ENCODE measurements at regions not wholly inside any gene's neighbourhood (a gene's known extent, or its start where the extent isn't known, plus 50 kb on each side); places are given as distances from the start of the nearest gene placed in this dataset.

GRCh38 chr2:20521682-20522189 lies 74.9 kb downstream of the RHOB start:
- no peak for DNase-seq (ENCODE audit: low read depth)
- no peak overlapping the region for H3K4me3 ChIP-seq (ENCODE audit: low read depth, low read length)

DNA sequence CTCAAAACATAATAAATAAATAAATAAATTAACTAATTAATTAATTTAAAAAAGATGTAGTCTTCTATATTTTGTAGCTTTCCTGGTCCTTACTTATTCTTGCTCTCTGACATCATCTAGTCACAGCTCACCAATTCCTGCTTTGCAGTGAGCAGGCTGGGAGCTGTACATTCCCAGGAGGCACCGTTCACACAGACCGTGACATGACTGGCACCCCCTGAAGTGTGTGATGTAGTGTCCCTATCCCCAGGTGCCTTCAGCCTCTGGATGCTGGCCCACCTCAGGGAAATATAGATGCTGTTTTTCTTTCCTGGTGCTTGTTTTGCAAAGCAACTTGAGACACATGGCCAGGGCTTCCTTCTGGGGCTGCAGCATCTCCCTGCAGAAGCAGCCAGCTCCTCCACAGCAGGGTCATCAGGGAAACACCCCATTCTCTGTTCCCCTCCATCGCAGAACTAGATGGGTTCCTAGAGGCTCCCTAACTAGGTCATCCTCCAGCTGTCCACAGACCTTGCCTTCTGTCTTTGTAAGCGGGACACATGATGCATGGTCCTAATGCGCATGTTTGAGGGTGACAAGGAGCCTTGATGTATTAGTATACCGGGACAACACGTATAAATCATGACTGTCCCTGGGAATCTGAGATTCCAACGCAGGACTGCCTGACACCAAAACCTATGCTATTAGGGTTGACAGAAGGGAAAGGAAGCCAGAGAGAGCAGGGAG lies 76.4 kb downstream of the RHOB start:
- DNase-seq (ENCODE audit: low read depth): no peak
- no peak overlapping the region for H3K4me3 ChIP-seq (ENCODE audit: low read depth, low read length)

- H3K4me3 ChIP-seq (ENCODE audit: low read depth, low read length): no peak overlapping the region
- no peak for DNase-seq (ENCODE audit: low read depth)
Observed at GRCh38 chr2:20523799-20524187, 76.9 kb downstream of the RHOB start.

DNA sequence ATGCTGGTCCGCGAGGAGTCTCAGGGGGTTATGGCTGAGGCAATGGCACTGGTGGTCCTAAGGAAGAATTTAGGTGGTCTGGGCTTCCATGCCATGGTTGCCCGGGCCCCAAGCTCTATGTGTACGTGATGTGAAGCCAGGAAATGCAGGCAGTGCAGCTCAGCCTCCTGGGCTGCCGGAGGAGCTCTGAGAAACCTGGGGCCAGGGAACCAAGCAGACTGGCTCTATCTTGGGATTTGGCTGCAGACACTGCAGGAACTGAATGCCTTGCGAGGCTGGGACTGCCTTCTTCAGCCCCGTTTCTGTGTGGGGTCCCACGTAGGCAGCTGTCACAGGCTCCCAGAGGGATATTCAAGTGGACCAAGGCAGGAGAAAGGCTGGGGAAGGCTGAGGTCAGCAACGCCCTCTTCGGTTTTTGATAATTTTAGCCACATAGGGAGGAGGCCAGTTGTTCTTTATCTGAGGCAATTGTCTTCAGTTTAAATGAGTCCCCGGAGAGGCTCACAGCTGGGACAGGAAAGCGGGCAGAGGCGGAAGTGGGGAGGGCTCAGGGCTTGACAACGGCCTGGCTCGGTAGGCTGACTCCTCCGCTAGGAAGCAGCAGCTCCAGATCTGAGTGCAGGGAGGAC lies 77.7 kb downstream of the RHOB start:
- no peak overlapping the region for H3K4me3 ChIP-seq (ENCODE audit: low read depth, low read length)
- no peak for DNase-seq (ENCODE audit: low read depth)

- H3K4me3 ChIP-seq (ENCODE audit: low read depth, low read length): no peak overlapping the region
- peak; percentile 88 for DNase-seq (ENCODE audit: low read depth)
Observed at GRCh38 chr2:20525041-20526035, 78.5 kb downstream of the RHOB start.

- no peak overlapping the region for H3K4me3 ChIP-seq (ENCODE audit: low read depth, low read length)
- DNase-seq (ENCODE audit: low read depth): no peak
Observed at GRCh38 chr2:20526160-20526559, 79.3 kb downstream of the RHOB start.

- no peak overlapping the region for H3K4me3 ChIP-seq (ENCODE audit: low read depth, low read length)
- no peak for DNase-seq (ENCODE audit: low read depth)
Observed at GRCh38 chr2:20526708-20527107, 79.8 kb downstream of the RHOB start.

DNA sequence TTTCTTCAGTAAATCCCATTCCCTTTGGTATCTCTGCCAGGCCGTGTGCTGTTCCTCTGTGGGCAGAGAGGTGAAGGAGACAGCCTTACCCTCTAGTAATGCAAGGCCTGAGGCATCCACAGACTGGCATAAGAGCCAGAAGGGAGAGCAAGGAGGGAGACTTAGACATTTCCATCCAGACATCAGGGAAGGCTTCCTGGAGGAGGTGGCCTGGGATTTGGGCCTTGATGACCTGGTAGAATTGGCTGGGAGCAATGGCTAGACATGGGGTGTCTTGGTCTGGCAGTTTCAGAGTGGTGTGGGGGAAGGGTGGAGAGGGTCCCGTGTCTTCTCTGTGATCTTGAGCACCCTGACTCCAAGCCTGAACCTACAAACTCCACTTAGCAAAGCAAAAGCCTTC lies 81.8 kb downstream of the RHOB start:
- DNase-seq (ENCODE audit: low read depth): no peak
- no peak overlapping the region for H3K4me3 ChIP-seq (ENCODE audit: low read depth, low read length)

GRCh38 chr2:20530520-20530919 lies 83.6 kb downstream of the RHOB start:
- H3K4me3 ChIP-seq (ENCODE audit: low read depth, low read length): no peak overlapping the region
- no peak for DNase-seq (ENCODE audit: low read depth)

- no peak overlapping the region for H3K4me3 ChIP-seq (ENCODE audit: low read depth, low read length)
Observed at GRCh38 chr2:20531633-20532262, 84.9 kb downstream of the RHOB start.

DNA sequence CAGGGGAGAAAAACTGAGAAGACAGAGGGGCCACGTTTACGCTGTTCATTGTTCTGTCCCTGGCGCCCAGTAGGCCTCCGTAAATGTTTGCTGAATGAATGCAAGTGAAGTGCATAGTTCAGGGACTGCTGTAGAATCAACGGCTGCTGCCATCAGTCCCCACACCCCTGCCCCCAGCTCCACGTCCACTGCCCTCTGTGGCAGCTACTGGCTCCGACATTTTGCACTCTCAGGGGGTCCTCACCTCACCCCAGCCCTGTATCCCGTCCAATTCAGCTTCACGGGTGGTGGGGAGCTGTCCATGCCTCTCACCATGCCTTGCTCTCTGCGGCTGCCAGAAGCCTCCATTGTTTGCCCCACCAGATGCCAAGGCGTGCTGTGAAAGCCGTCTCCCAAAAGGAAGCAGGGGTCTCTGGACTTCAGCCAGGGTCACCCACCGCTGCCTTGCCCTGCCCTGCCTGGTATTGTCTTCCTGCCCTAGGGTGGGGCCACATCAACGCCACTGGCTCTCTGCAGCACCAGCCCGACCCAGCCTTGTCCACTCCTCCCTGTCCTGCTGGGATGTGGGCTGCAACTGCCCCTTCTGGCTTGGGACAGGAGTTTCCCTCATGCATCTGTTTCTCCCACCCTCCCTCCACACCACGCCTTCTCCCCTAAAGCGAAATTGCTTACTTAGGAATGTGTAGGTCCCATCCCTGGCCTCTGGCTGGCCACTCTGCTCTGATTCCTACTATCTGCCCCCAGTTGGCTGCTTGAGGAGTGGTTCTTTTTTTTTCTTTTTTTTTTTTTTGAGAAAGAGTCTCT lies 86.0 kb downstream of the RHOB start:
- DNase-seq (ENCODE audit: low read depth): no peak
- H3K4me3 ChIP-seq (ENCODE audit: low read depth, low read length): no peak overlapping the region

More at GRCh38 chr2:20531633-20532262, 84.9 kb downstream of the RHOB start:
- DNase-seq (ENCODE audit: low read depth): no peak

DNA sequence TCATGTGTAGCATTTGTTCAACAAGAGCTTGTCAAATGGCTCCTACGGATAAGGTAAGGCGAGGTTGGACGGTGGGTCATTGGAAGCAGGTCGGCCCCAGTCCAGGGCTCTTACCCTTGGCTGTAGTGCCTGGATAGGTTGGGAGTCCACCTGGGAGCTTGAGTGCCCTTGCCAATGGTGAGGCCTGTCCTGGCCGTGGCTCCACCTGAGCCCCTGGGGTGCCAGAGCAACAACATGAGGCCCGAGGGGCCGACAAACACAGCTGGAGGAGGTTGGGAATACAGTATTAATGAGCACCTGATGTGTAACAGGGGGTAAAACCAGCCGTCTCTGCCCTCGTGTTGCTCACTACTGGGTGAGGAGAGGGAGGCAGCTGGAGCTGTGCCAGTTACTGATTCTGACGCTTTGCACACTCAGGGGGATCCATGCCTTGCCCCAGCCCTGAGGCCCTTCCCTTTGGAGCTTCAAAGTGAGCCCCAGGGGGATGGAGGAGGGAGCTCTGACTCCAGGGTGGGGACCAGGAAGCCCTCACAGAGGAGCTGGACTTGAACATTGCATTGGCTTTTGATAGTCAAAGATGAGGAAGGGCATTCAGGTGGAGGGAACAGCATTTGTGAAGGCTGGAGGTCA lies 87.2 kb downstream of the RHOB start:
- no peak overlapping the region for H3K4me3 ChIP-seq (ENCODE audit: low read depth, low read length)
- no peak for DNase-seq (ENCODE audit: low read depth)

GRCh38 chr2:20534913-20535801 lies 88.3 kb downstream of the RHOB start:
- no peak overlapping the region for H3K4me3 ChIP-seq (ENCODE audit: low read depth, low read length)
- no peak for DNase-seq (ENCODE audit: low read depth)

- no peak overlapping the region for H3K4me3 ChIP-seq (ENCODE audit: low read depth, low read length)
- DNase-seq (ENCODE audit: low read depth): no peak
Observed at GRCh38 chr2:20536619-20537422, 89.9 kb downstream of the RHOB start.

DNA sequence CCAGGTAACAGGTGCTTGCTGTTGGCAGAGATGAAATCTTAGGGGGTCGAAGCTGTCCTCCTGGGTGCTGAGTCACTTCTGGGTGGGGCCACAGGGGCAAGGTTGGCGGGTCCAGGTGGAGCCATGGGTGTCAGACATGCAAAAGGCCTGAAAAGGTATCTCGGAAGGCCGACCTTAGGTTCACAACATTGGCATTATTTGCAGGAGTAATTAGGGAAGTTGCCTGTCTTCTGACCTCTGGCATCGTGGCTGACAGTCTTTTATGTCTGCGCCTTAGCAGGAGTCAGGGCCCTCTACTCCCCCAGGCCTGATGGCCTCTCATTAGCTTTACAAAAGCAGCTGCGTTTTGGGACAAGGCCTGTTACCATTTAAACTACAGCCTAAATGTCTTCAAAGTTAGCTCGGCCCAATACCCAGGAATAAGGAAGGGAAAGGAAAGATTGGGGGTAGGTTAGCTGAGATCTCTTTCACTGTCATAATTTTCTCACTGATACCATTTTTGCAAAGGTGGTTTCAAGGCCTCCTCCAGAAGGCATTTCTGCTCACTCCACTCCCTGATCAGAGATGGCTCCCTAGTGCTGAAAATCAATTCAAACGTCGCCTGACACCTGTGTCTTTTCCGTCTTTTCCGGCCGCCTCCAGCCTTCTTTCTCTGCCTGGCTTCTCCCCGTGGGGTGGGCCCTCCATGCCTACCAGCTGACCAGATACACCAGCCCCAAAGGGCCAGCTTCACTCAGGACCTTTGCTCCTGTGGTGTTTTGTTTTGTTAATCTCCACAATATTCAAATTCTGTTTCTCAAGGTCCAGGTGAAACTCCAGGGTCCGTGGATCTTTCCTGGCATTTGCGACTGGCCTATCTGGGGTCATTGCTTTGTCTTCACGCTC lies 90.8 kb downstream of the RHOB start:
- H3K4me3 ChIP-seq (ENCODE audit: low read depth, low read length): no peak overlapping the region
- DNase-seq (ENCODE audit: low read depth): no peak

Measured in skeletal muscle cell (primary cell).